Mammary epithelial cell (primary cell): ENCODE measurements at regions not wholly inside any gene's neighbourhood (a gene's known extent, or its start where the extent isn't known, plus 50 kb on each side); places are given as distances from the start of the nearest gene placed in this dataset.

Source experiments
- CTCF ChIP-seq, 2 donors: IDR thresholded peaks in 1 of 2; conservative IDR thresholded peaks in 1 of 2; 2 replicates each; pipeline ENCODE4 v1.5.1; 2011 to 2012; ENCODE audit warnings: inconsistent platforms in 2 of 2, low read length in 2 of 2, mild to moderate bottlenecking in 2 of 2, control low read depth in 1 of 2, low read depth in 1 of 2; ENCODE audit not compliant: insufficient read depth in 1 of 2; ENCODE audit errors: extremely low read depth in 1 of 2
- EZH2 ChIP-seq: IDR thresholded peaks from 2 replicates; pipeline ENCODE4 v1.6.1; 2012; ENCODE audit warnings: low read length, inconsistent platforms, borderline replicate concordance

DNA sequence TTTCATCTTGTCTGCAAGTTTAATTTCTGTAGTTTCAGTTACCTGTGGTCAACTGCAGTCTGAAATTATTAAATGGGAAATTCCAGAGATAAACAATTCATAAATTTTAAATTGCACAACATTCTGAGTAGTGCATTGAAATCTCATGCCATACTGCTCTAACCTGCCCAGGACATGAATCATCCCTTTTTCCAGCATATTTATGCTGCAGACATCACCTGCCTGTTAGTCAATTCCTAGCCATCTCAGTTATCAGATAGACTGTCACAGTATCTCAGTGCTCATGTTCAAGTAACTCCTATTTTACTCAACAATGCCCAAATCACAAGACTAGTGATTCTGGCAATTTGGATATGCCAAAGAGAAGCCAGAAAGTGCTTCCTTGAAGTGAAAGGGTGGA, 223.0 kb upstream of the GRIA1 start:
- TF ChIP-seq CTCF (conservative IDR thresholded peaks at IDR 0.05 in 1 of 2, IDR thresholded peaks at IDR 0.05 in 1 of 2; ENCODE audit: extremely low read depth in 1 of 2, insufficient read depth in 1 of 2, low read depth in 1 of 2, low read length in 2 of 2) (no peak), EZH2 (no peak)
